ENCODE measurements at regions not wholly inside any gene's neighbourhood (a gene's known extent, or its start where the extent isn't known, plus 50 kb on each side); places are given as distances from the start of the nearest gene placed in this dataset.

GRCh38 chr11:43576803-43577521 lies 103.6 kb upstream of the HSD17B12 start:
- TF ChIP-seq CTCF (conservative IDR thresholded peaks at IDR 0.05) (peak; percentile 48), ZFX (IDR thresholded peaks at IDR 0.05) (no peak)
